ENCODE measurements at regions not wholly inside any gene's neighbourhood (a gene's known extent, or its start where the extent isn't known, plus 50 kb on each side); places are given as distances from the start of the nearest gene placed in this dataset.

GRCh38 chr3:14282706-14283075 lies 104.1 kb downstream of the LSM3 start:
- no peak for DNase-seq (ENCODE audit: low read depth)
- no peaks in the 10 kb centered on the region for H3K9me3 ChIP-seq (ENCODE audit: control insufficient read depth, low read length)
- no peak overlapping the region for H3K4me3 ChIP-seq (ENCODE audit: low read length)
- peaks cover 4% of the 10 kb centered on the region for H3K4me1 ChIP-seq (ENCODE audit: control insufficient read depth, insufficient read depth, low read length)
- H3K9ac ChIP-seq (ENCODE audit: low read length), result no peak overlapping the region
- H3K27me3 ChIP-seq (replicated peaks; ENCODE audit: control insufficient read depth, insufficient read depth, low read length), result peaks cover 53% of the 10 kb centered on the region
- H3K36me3 ChIP-seq (ENCODE audit: control insufficient read depth, insufficient read depth, low read length, severe bottlenecking), result no peaks in the 10 kb centered on the region

DNA sequence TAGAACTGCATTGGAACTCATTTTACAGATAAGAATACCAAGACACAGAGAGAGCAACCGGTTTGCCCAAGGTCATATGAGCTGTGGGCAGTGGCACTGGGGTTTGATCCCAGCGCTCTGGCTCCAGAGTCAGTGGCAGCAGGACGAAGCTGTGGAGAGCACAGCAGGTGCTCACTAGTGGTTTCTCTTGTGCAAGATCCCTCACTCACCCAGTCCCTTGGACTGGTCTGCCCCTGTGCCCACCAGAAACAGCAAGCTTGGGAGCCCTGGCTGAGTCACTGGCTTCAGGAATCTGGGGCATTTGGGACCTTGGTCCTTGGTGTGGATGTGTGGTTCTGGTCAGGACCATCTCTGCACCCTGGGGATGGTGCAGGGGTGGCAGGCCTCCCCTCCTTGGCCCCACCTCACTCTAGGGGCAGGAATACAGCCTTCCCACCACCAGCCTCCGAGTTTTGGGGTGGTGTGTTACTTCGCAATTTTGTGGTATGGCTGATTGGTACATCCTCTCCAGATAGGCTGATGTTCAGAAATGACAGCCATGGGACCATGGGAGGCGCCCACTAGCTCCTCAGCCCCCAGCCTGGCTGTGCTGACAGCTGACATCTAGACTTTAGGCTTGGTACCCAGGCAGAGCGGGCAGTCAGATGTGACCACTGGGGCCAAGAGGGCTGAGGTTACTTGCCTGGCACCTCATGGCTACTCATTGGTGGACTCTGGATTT lies 104.6 kb downstream of the LSM3 start:
- Histone ChIP-seq H3K36me3 (ENCODE audit: control insufficient read depth, insufficient read depth, low read length, severe bottlenecking) (no peaks in the 10 kb centered on the region), H3K4me3 (ENCODE audit: low read length) (no peak overlapping the region), H3K9ac (ENCODE audit: low read length) (no peak overlapping the region), H3K27me3 (replicated peaks; ENCODE audit: control insufficient read depth, insufficient read depth, low read length) (peaks cover 53% of the 10 kb centered on the region), H3K9me3 (ENCODE audit: control insufficient read depth, low read length) (no peaks in the 10 kb centered on the region), H3K4me1 (ENCODE audit: control insufficient read depth, insufficient read depth, low read length) (peaks cover 4% of the 10 kb centered on the region)
- DNase-seq (ENCODE audit: low read depth), result no peak

DNA sequence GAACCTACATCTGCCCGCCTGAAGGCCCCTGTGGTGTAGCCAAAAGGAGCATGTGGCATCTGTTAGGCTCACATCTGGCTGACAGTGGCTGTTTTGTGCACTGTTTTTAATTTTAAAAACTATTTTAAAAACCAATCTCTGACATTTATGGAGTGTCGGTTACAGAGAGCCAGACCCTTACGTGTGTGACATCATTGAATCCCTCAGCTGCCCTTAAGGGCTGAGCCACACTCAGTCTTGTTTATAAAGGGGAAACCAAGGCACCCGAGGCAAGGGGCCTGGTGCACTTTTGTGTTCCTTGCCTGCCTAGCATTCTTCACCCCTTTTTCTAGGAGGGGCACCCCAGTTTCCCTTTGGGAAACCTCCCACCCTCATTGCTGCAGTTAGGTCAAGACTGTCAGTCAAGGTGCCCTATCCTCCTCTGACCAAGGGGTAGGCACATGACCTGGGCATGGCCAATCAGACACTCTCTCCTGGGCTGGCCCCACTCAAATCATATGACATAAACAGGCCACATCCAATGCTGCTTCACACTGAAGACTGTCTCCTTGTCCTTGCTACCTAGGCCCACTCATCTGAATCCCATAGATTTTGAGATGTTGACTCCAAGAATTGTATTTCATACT lies 105.3 kb downstream of the LSM3 start:
- Histone ChIP-seq H3K4me1 (ENCODE audit: control insufficient read depth, insufficient read depth, low read length) (no peaks in the 10 kb centered on the region), H3K9me3 (ENCODE audit: control insufficient read depth, low read length) (no peaks in the 10 kb centered on the region), H3K36me3 (ENCODE audit: control insufficient read depth, insufficient read depth, low read length, severe bottlenecking) (no peaks in the 10 kb centered on the region), H3K9ac (ENCODE audit: low read length) (no peak overlapping the region), H3K4me3 (ENCODE audit: low read length) (no peak overlapping the region), H3K27me3 (replicated peaks; ENCODE audit: control insufficient read depth, insufficient read depth, low read length) (peaks cover 47% of the 10 kb centered on the region)
- no peak for DNase-seq (ENCODE audit: low read depth)

GRCh38 chr3:14284694-14285547 lies 106.3 kb downstream of the LSM3 start:
- Histone ChIP-seq H3K9ac (ENCODE audit: low read length) (no peak overlapping the region), H3K4me3 (ENCODE audit: low read length) (no peak overlapping the region), H3K27me3 (replicated peaks; ENCODE audit: control insufficient read depth, insufficient read depth, low read length) (peaks cover 40% of the 10 kb centered on the region), H3K9me3 (ENCODE audit: control insufficient read depth, low read length) (no peaks in the 10 kb centered on the region), H3K4me1 (ENCODE audit: control insufficient read depth, insufficient read depth, low read length) (peaks cover 4% of the 10 kb centered on the region), H3K36me3 (ENCODE audit: control insufficient read depth, insufficient read depth, low read length, severe bottlenecking) (no peaks in the 10 kb centered on the region)
- no peak for DNase-seq (ENCODE audit: low read depth)

DNA sequence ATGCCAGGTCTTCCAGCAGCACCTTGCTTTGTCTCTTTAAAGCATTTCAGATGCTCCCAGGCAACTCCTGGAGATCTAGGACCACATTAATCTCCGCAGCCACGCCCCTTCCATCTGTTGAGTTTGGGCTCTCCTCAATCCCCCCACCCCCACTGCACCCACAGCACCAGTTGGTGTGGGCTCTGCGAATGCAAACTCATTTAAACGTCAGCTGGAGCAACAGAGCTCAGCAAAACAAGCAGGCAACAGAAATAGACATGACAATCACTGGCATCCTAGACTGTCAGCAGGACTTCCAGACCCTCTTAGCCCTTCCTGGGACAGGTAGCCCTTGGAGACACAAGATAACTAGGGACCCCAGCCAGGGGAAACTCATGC lies 106.9 kb downstream of the LSM3 start:
- Histone ChIP-seq H3K36me3 (ENCODE audit: control insufficient read depth, insufficient read depth, low read length, severe bottlenecking) (no peaks in the 10 kb centered on the region), H3K9ac (ENCODE audit: low read length) (no peak overlapping the region), H3K9me3 (ENCODE audit: control insufficient read depth, low read length) (no peaks in the 10 kb centered on the region), H3K4me1 (ENCODE audit: control insufficient read depth, insufficient read depth, low read length) (peaks cover 4% of the 10 kb centered on the region), H3K27me3 (replicated peaks; ENCODE audit: control insufficient read depth, insufficient read depth, low read length) (peaks cover 44% of the 10 kb centered on the region), H3K4me3 (ENCODE audit: low read length) (no peak overlapping the region)
- no peak for DNase-seq (ENCODE audit: low read depth)

DNA sequence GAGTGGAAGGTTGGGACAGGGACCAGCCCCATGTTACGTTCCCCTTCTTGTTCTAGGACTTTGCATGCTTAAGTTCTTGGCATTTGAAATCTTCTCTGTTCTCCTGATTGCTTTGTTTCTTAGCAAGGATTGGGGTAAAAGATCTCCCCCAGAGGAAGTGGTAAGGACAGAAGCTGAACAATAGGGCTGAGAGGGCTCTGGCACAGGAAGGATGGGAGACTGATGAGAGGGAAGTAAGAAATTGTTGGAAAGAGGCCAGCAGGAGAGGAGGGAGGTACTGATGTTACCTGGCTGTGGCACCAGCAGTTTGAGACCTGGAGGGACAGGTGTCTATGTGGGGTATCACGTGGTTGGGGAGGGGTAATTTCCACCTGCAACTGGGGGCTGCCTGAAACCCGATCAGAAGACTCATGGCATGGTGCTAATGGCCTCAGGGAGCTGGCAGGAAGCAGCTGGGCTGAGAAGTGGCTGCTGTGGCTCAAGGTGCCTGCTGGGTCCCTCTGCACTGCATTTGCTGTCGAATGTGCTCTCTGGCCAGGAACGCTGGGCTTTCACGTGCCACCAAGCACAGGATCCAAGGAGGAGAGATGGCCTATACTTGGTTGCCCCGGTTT lies 108.4 kb downstream of the LSM3 start:
- Histone ChIP-seq H3K9me3 (ENCODE audit: control insufficient read depth, low read length) (no peaks in the 10 kb centered on the region), H3K4me3 (ENCODE audit: low read length) (no peak overlapping the region), H3K27me3 (replicated peaks; ENCODE audit: control insufficient read depth, insufficient read depth, low read length) (peaks cover 43% of the 10 kb centered on the region), H3K36me3 (ENCODE audit: control insufficient read depth, insufficient read depth, low read length, severe bottlenecking) (no peaks in the 10 kb centered on the region), H3K9ac (ENCODE audit: low read length) (no peak overlapping the region), H3K4me1 (ENCODE audit: control insufficient read depth, insufficient read depth, low read length) (peaks cover 4% of the 10 kb centered on the region)
- no peak for DNase-seq (ENCODE audit: low read depth)

DNA sequence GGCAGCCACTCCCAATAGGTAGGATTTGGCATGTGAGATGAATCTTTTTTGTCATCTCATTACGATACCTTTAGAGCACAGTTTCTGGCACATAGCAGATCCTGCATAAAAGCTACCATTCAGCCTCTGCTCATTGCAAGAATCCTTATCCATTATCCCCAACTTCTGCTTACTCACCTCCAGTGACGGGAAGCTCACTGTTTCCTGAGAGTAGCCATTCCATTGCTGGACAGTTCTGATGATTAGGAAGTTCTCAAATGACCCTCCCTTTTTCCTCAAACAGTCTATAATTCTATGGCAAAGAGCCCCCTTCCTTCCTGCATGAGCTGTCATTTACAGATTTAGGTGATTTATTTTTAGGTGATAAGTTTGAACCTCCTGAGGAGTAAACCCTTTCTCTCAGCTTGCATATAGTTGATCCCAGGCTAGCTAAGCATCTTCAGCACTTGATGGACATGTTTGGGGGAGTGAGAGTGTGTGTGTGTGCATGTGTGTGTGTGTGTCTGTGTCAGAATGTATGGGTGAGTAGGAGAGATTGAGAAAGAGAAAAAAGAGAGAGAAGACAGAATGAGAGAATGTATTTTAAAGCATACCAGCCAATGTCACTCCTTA lies 109.7 kb downstream of the LSM3 start:
- no peak overlapping the region for H3K9ac ChIP-seq (ENCODE audit: low read length)
- H3K4me1 ChIP-seq (ENCODE audit: control insufficient read depth, insufficient read depth, low read length), result peaks cover 4% of the 10 kb centered on the region
- H3K36me3 ChIP-seq (ENCODE audit: control insufficient read depth, insufficient read depth, low read length, severe bottlenecking), result no peaks in the 10 kb centered on the region
- DNase-seq (ENCODE audit: low read depth), result no peak
- no peak overlapping the region for H3K4me3 ChIP-seq (ENCODE audit: low read length)
- no peaks in the 10 kb centered on the region for H3K9me3 ChIP-seq (ENCODE audit: control insufficient read depth, low read length)
- H3K27me3 ChIP-seq (replicated peaks; ENCODE audit: control insufficient read depth, insufficient read depth, low read length), result peaks cover 35% of the 10 kb centered on the region

GRCh38 chr3:14288833-14289451 lies 110.3 kb downstream of the LSM3 start:
- Histone ChIP-seq H3K27me3 (replicated peaks; ENCODE audit: control insufficient read depth, insufficient read depth, low read length) (peaks cover 30% of the 10 kb centered on the region), H3K4me1 (ENCODE audit: control insufficient read depth, insufficient read depth, low read length) (peaks cover 4% of the 10 kb centered on the region), H3K9ac (ENCODE audit: low read length) (no peak overlapping the region), H3K4me3 (ENCODE audit: low read length) (no peak overlapping the region), H3K9me3 (ENCODE audit: control insufficient read depth, low read length) (no peaks in the 10 kb centered on the region), H3K36me3 (ENCODE audit: control insufficient read depth, insufficient read depth, low read length, severe bottlenecking) (no peaks in the 10 kb centered on the region)
- no peak for DNase-seq (ENCODE audit: low read depth)

GRCh38 chr3:14289590-14290461 lies 111.2 kb downstream of the LSM3 start:
- Histone ChIP-seq H3K9ac (ENCODE audit: low read length) (no peak overlapping the region), H3K27me3 (replicated peaks; ENCODE audit: control insufficient read depth, insufficient read depth, low read length) (peaks cover 26% of the 10 kb centered on the region), H3K36me3 (ENCODE audit: control insufficient read depth, insufficient read depth, low read length, severe bottlenecking) (no peaks in the 10 kb centered on the region), H3K4me3 (ENCODE audit: low read length) (no peak overlapping the region), H3K4me1 (ENCODE audit: control insufficient read depth, insufficient read depth, low read length) (peaks cover 4% of the 10 kb centered on the region), H3K9me3 (ENCODE audit: control insufficient read depth, low read length) (no peaks in the 10 kb centered on the region)
- DNase-seq (ENCODE audit: low read depth), result peak; percentile 80
